ENCODE measurements at regions not wholly inside any gene's neighbourhood (a gene's known extent, or its start where the extent isn't known, plus 50 kb on each side); places are given as distances from the start of the nearest gene placed in this dataset.

DNA sequence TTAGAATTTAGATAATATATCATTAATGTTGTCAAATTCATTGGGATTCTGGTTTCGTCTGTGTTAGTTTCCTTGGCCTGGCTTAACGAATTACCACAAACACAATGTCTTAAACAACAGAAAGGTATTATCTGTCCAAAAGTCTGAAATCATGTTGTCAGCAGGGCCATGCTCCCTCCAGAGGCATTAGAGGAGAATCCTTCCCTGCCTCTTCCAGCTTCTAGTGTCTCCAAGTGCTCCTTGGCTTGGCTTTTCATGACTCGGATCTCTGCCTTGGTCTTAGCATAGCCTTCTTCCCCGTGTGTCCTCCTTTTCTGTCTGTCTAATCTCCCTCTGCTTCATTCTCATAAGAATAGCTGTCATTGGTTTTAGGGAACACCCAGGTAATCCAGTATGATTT lies 482.5 kb downstream of the SEMA3D start:
- TF ChIP-seq CTCF (IDR thresholded peaks at IDR 0.05), result no peak
- TF ChIP-seq POLR2A (IDR thresholded peaks at IDR 0.05), result no peak

All from right lobe of liver (tissue), 4 donors.